ENCODE measurements at regions not wholly inside any gene's neighbourhood (a gene's known extent, or its start where the extent isn't known, plus 50 kb on each side); places are given as distances from the start of the nearest gene placed in this dataset.

- no peak for TF ChIP-seq MAX (IDR thresholded peaks at IDR 0.05)
- no peak for TF ChIP-seq RAD21 (IDR thresholded peaks at IDR 0.05; ENCODE audit: low read depth)
- TF ChIP-seq EP300 (IDR thresholded peaks at IDR 0.05; ENCODE audit: borderline replicate concordance), result no peak
- no peak for TF ChIP-seq FOXM1 (IDR thresholded peaks at IDR 0.05; ENCODE audit: borderline replicate concordance, low read depth)
- TF ChIP-seq TAF1 (IDR thresholded peaks at IDR 0.05; ENCODE audit: low read depth), result no peak
- TF ChIP-seq EGR1 (IDR thresholded peaks at IDR 0.05), result no peak
- no peak for TF ChIP-seq TEAD4 (IDR thresholded peaks at IDR 0.05)
- no peak for TF ChIP-seq CEBPB (IDR thresholded peaks at IDR 0.05)
- no peak for TF ChIP-seq YY1 (IDR thresholded peaks at IDR 0.05; ENCODE audit: low read depth)
- no peak for TF ChIP-seq REST (IDR thresholded peaks at IDR 0.05; ENCODE audit: low read depth)
Observed at GRCh38 chr5:4785971-4786370, 354.2 kb upstream of the ADAMTS16 start.

Data from Ishikawa (cell line).